Inferior parietal cortex (tissue), 1 donor: ENCODE measurements at regions not wholly inside any gene's neighbourhood (a gene's known extent, or its start where the extent isn't known, plus 50 kb on each side); places are given as distances from the start of the nearest gene placed in this dataset.
"Not testable (repeated sequence)": the region's sequence is repeated elsewhere in the genome, so short reads cannot be mapped to it uniquely, and the experiment has no call there.

Source experiments
- DNase-seq: peaks from one replicate; pipeline ENCODE4 v3.0.0-alpha.2; 2016; ENCODE audit errors: extremely low spot score

GRCh38 chr21:16116798-16117197 lies 387.0 kb downstream of the USP25 start:
- no peak for DNase-seq

GRCh38 chr21:16117331-16117730 lies 387.5 kb downstream of the USP25 start:
- DNase-seq, result no peak

- DNase-seq, result peak; percentile 47
These were observed 388.2 kb downstream of the USP25 start for GRCh38 chr21:16117851-16118590.

DNA sequence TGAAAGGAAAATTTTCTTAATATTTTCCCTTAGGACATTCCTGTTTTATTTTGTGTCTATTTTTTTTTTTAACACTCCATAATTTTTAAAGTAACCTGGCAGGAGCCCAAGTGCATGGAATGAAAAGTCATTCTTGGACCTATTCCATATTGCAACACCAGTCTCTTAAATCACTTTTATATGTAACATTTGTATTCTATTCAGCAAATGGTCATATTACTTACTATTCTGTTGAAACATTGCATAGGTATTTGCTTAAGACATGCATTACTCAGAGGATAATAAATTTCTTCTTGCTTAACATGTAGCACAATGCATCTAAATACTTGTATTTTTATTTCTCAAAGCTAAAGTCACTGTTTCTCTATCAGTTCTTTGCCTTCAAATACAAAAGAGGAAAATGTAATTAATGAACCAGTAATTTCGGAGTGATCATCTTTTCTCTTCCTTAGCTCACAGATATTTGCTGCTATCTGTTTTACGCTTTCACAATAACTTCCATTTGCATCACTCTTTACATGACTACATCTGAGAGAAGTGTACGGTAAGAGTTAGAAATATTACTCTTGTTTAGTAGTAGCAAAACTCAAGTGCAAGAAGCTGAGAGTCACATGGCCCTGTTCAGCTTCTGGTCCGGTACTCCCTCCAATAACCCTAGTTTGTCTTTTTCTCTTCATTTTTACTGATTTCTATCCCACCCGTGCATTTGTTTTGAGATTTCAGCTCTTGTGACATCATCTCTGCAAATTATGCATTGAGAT lies 394.8 kb downstream of the USP25 start:
- DNase-seq, result no peak

- DNase-seq, result no peak
These were observed 395.5 kb downstream of the USP25 start for GRCh38 chr21:16125274-16125673.

- not testable (repeated sequence) for DNase-seq
These were observed 402.7 kb downstream of the USP25 start for GRCh38 chr21:16132453-16132852.

DNA sequence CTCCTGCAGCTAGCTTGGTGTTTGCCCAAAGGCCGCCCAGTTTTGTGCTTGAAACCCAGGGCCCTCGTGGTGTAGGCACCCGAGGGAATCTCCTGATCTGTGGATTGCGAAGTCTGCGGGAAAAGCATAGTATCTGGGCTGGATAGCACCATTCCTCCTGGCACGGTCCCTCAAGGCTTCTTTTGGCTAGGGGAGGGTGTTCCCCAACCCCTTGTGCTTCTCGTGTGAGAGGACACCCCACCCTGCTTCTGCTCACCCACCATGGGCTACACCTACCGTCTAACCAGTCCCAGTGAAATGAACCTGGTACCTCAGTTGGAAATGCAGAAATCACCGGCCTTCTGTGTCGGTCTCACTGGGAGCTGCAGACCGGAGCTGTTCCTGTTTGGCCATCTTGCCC lies 403.5 kb downstream of the USP25 start:
- DNase-seq, result no peak

GRCh38 chr21:16134134-16134533 lies 404.4 kb downstream of the USP25 start:
- DNase-seq, result no peak

DNA sequence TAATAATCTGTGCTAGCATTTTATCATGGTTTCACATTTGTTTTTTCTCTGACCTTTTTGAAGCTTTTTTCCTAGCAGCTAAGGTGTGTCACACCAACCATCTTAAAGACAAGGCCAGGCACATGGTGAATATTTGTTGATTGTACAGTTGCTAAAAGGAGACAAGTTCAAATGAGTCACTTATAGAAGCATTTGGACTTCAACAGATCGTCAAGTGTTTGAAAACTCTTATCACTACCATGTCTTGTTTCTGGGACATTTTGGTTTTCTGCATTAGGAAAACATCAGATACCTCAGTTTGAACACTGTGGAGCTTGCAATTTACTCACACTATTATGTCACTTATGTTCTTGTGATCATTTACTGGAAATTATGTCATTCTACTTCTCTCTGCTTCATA lies 407.3 kb downstream of the USP25 start:
- DNase-seq, result no peak

- no peak for DNase-seq
These were observed 415.3 kb downstream of the USP25 start for GRCh38 chr21:16145052-16145451.

GRCh38 chr21:16145479-16145878 lies 415.7 kb downstream of the USP25 start:
- DNase-seq, result no peak

DNA sequence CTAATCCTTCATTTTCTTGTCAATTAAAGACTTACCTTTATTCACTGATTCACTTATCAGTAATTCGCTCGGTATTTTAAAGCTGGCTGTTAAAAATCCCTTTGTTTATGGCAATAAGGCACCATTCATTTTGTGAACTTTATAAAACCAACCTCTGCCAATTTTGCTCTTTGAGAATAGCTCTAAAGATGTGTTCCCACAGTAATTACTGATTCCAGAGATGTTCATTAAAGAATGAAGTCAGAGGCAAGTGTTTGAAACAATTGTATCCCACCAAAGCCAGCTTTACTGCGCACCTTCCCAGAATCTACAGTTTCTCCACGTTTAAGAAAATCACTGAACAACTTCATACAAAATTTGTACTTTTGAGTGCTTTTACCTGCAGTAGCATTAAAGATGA lies 424.5 kb downstream of the USP25 start:
- no peak for DNase-seq

DNA sequence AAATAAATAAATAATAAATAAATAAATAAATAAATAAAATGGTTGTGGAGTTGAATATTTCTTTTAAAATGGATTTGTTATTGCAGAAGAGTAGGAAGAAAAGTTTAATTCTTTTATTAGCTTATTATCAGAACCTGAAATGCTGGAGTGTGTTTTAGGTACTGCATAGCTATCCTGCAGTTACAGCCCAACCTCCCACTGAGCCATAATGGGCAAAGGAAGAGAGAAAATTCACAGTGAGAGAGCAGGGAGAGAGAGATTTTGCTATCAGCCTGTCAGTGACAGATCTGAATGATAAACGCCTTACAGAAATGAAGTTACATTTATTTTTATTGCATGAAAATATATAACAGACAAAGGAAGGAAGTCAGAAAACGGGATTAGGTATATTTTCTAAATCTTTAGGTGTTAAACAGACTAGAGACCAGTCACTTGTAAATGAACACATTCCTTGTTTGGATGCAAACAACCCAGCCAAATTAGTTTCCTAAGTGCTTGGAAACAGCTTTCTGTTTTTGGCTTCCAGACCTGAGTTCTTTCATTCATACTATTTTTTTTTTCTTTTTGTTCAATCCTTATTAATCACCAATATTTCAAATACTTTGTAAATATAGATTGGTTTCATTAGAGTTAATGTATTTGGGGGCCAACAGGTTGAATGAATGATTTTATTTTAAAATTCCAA lies 425.3 kb downstream of the USP25 start:
- DNase-seq, result no peak

GRCh38 chr21:16156841-16157489 lies 427.2 kb downstream of the USP25 start:
- DNase-seq, result no peak

- DNase-seq, result no peak
These were observed 429.6 kb downstream of the USP25 start for GRCh38 chr21:16159213-16159970.

DNA sequence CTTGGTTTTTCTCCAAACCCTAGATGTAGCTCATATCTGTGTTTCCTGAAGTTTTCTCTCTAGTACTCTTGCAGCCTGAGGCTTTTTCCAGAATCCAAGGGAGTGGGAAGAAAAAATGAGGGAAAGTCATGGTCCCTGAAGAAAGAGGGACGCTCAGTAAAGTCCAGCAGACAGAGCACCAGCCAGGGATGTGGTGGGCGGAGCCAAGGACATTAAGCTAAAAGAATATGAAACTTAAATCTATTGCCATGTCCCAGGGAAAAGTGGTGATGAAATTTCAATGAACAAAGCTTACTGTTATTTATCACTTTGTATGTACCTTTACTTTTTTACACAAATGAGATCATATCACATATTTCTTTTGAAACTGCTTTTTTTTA lies 430.2 kb downstream of the USP25 start:
- DNase-seq, result no peak

DNA sequence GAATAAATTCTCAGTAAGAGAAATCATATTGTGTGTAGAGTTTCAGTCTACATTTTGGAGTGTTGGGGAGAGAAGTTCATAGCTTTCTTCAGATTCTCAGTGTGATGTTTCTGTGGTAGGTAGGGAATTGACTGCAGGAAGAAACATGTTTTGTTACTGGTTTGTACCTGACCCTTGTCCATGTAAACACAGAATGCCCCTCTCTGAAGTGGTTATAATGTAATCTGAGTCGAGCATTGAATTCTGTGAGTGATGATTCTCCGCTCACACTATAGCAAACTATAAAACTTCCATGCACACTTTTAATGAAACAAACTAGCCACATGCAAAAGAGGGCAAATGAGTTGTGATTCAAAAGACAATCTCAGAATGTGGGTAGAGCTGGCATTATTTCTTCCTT lies 433.2 kb downstream of the USP25 start:
- DNase-seq, result no peak

- no peak for DNase-seq
These were observed 439.3 kb downstream of the USP25 start for GRCh38 chr21:16169102-16169511.

DNA sequence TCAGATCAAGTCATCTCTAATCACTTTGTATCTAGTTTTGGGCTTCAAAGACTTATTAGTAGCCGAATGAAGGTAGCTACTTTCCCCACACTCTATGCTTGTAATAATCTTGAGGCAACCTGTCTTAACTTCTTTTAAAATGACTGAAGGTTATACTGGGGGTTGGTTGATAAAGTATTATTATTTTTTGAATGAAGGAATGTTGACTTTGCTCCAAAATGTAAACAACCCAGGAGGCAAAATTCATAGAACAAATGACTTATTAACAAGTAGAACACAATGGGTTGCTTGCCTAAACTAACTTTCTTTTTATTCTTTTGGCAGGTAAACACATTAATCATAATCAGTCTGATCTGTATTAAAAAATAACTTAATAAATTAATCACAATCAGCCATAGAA lies 440.0 kb downstream of the USP25 start:
- no peak for DNase-seq

DNA sequence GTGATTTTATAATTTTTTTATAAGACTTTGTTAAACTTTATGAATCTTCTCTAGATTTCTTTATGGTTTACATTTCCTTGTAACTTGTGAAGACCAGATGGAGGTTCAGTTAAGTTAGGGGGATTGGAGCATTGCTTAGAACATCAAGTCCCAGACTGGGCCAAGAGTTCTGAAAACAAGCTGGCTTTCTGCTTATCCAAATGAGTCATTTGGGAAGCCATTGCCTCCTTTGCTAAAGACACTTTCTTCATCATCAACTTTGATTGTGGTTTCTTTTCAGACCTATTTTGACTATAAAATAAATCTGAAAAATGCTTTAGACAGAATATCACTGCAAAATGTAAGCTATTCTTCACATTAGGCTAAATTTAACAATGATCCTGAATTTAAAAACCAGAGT lies 446.8 kb downstream of the USP25 start:
- DNase-seq, result no peak

- DNase-seq, result no peak
These were observed 447.8 kb downstream of the USP25 start for GRCh38 chr21:16177532-16177931.

- DNase-seq, result no peak
These were observed 450.0 kb downstream of the USP25 start for GRCh38 chr21:16179773-16180172.
